ENCODE measurements at regions not wholly inside any gene's neighbourhood (a gene's known extent, or its start where the extent isn't known, plus 50 kb on each side); places are given as distances from the start of the nearest gene placed in this dataset.

GRCh38 chr6:33862536-33862935 lies 58.7 kb upstream of the MLN start:
- no peak for TF ChIP-seq TAF1 (IDR thresholded peaks at IDR 0.05; ENCODE audit: low read depth, low read length)
- no peak for TF ChIP-seq POLR2A (IDR thresholded peaks at IDR 0.05; ENCODE audit: low read depth, low read length)
- no peak for TF ChIP-seq POU2F2 (IDR thresholded peaks at IDR 0.05; ENCODE audit: low read depth, low read length)
- no peak for TF ChIP-seq PAX5 (IDR thresholded peaks at IDR 0.05; ENCODE audit: insufficient read depth, low read length, severe bottlenecking)
- TF ChIP-seq POLR2AphosphoS5 (IDR thresholded peaks at IDR 0.05; ENCODE audit: low read depth, low read length), result no peak
- no peak for TF ChIP-seq SPI1 (IDR thresholded peaks at IDR 0.05; ENCODE audit: low read depth, low read length)
- DNase-seq (ENCODE audit: insufficient read length, low spot score) (no peak), FAIRE-seq (no peak)

- DNase-seq (ENCODE audit: insufficient read length, low spot score) (no peak), FAIRE-seq (no peak)
- no peak for TF ChIP-seq SPI1 (IDR thresholded peaks at IDR 0.05; ENCODE audit: low read depth, low read length)
- TF ChIP-seq POLR2A (IDR thresholded peaks at IDR 0.05; ENCODE audit: low read depth, low read length), result no peak
- no peak for TF ChIP-seq POU2F2 (IDR thresholded peaks at IDR 0.05; ENCODE audit: low read depth, low read length)
- TF ChIP-seq POLR2AphosphoS5 (IDR thresholded peaks at IDR 0.05; ENCODE audit: low read depth, low read length), result no peak
- TF ChIP-seq PAX5 (IDR thresholded peaks at IDR 0.05; ENCODE audit: insufficient read depth, low read length, severe bottlenecking), result no peak
- no peak for TF ChIP-seq TAF1 (IDR thresholded peaks at IDR 0.05; ENCODE audit: low read depth, low read length)
Observed at GRCh38 chr6:33861722-33862121, 57.9 kb upstream of the MLN start.

DNA sequence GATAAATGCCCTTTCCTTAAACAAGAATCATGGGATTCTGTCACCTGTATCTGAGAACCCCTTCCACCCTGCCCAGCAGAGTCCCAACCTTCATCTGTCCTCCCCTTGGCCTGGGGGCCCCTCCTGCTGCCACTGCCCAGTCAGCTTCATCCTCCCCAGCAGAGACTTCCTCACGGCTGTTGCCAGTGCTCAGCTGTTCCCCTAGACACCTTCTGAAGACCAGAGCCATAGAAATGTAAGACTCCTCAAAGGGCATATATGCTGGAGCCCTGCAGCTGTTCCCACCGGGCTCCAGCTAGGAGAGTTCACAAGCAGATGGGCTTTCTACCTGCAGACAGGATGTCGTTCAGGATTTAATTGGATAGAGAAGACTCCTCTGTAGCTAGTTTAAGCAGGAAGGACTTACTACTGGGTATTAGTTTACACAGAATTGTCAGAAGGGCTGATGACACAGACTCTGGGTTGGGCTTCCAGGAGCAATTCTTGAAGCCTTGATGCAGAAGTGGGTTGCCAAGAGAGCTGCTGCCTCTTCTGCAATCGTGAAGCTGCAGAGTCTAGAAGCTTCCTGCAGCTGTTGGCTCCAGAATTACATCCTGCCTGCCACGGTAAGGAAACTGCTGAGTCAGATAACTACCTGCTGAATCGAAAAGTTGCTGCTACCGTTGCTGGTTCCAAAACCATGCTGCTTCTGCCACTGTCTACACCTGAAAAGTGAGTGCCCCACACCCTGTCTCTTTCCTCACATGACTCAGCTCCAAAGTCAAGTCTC lies 57.1 kb upstream of the MLN start:
- FAIRE-seq (no peak), DNase-seq (ENCODE audit: insufficient read length, low spot score) (no peak)
- TF ChIP-seq SPI1 (IDR thresholded peaks at IDR 0.05; ENCODE audit: low read depth, low read length), result no peak
- TF ChIP-seq TAF1 (IDR thresholded peaks at IDR 0.05; ENCODE audit: low read depth, low read length), result no peak
- no peak for TF ChIP-seq POLR2A (IDR thresholded peaks at IDR 0.05; ENCODE audit: low read depth, low read length)
- no peak for TF ChIP-seq POLR2AphosphoS5 (IDR thresholded peaks at IDR 0.05; ENCODE audit: low read depth, low read length)
- no peak for TF ChIP-seq PAX5 (IDR thresholded peaks at IDR 0.05; ENCODE audit: insufficient read depth, low read length, severe bottlenecking)
- TF ChIP-seq POU2F2 (IDR thresholded peaks at IDR 0.05; ENCODE audit: low read depth, low read length), result no peak

DNA sequence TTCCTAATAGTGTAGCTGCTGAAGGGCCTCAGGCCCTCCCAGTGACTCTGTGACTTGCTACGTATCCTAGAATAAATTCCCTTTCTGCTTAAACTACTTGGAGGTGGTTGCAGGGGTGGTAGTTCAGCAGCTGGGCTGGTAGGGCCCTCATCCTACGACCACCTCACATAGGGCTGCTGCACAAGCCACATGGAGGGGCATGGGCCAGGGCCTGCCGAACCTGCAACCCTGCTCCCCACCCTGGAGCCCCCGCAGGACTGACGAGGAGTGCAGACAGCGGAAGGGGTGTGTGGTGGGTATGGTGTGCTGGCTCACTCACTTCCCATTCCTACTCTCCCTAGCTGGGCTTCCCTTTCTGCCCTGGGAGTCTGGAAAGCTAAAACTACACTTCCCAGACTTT lies 56.2 kb upstream of the MLN start:
- TF ChIP-seq SPI1 (IDR thresholded peaks at IDR 0.05; ENCODE audit: low read depth, low read length) (no peak), PAX5 (IDR thresholded peaks at IDR 0.05; ENCODE audit: insufficient read depth, low read length, severe bottlenecking) (no peak), POLR2A (IDR thresholded peaks at IDR 0.05; ENCODE audit: low read depth, low read length) (no peak), POLR2AphosphoS5 (IDR thresholded peaks at IDR 0.05; ENCODE audit: low read depth, low read length) (no peak), POU2F2 (IDR thresholded peaks at IDR 0.05; ENCODE audit: low read depth, low read length) (no peak), TAF1 (IDR thresholded peaks at IDR 0.05; ENCODE audit: low read depth, low read length) (no peak)
- FAIRE-seq, result no peak
- DNase-seq (ENCODE audit: insufficient read length, low spot score), result no peak

- DNase-seq (ENCODE audit: insufficient read length, low spot score) (no peak), FAIRE-seq (no peak)
- TF ChIP-seq PAX5 (IDR thresholded peaks at IDR 0.05; ENCODE audit: insufficient read depth, low read length, severe bottlenecking) (no peak), TAF1 (IDR thresholded peaks at IDR 0.05; ENCODE audit: low read depth, low read length) (no peak), SPI1 (IDR thresholded peaks at IDR 0.05; ENCODE audit: low read depth, low read length) (no peak), POLR2A (IDR thresholded peaks at IDR 0.05; ENCODE audit: low read depth, low read length) (no peak), POU2F2 (IDR thresholded peaks at IDR 0.05; ENCODE audit: low read depth, low read length) (no peak), POLR2AphosphoS5 (IDR thresholded peaks at IDR 0.05; ENCODE audit: low read depth, low read length) (no peak)
Observed at GRCh38 chr6:33858804-33859505, 55.2 kb upstream of the MLN start.

DNA sequence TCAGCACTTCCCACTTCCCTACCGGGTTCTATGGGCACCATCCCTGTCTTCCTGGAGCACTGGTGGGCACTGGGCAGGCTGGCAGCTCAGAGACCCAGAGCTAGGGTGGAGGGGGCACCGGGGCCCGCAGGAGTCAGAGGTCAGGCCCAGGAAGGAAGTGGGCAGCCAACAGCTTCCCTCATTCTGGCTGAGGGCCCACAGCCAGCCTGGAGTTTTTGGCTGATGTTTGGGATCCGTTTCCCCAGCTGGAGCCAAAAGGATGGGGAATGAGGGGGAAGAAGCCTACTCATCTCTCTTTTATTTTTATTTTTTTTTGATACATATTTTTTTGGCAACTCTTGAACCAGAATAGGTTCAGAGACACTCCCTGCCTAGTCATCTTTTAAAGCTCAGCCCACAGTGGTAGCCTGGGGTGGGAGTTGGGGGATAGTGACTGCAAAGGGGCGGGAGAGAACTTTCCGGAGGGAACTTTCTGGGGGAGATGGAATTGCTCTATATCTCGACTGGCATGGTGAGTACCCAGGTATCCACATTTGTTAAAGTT lies 54.2 kb upstream of the MLN start:
- DNase-seq (ENCODE audit: insufficient read length, low spot score) (no peak), FAIRE-seq (no peak)

DNA sequence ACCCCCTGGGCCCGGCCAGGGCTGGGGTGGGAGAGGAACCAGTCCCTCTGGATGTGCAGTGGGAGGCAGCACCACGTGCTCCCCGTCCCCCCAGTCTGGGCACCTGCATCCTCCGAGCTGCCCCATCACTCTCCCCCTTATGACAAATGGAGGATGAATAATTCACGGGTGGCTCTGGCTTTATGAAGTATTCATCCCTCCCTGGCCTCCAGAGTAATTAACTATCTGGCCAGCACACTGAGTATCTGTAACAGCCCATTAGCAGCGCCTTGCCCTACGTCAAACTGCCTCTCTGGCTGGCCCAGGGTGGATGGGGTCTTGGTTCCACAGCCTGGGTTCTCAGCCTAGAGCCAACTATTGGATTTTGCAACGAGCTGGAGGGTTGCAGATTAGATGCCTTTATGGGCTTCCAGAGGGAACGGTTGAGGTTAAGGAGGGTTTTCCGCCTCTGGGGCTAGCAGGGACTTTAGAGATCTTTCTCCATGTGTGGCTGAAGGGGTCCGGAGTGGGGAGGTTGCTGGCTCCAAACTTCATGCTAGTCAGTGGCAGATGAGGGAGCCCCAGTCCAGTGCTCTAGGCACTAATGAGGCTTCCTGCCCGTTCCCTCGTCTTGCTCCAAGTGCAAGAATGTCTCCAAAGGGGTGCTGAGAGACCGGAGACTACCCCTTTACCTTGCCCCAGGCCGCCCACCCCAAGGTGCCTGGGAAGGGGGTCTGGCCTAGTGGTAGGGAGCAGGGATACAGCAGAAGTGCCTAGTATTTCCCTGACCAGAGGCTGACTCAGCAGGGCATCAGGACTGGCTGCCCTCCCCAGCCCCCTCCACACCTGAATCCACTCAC lies 53.5 kb upstream of the MLN start:
- no peak for TF ChIP-seq SPI1 (IDR thresholded peaks at IDR 0.05; ENCODE audit: low read depth, low read length)
- no peak for TF ChIP-seq POU2F2 (IDR thresholded peaks at IDR 0.05; ENCODE audit: low read depth, low read length)
- no peak for TF ChIP-seq PAX5 (IDR thresholded peaks at IDR 0.05; ENCODE audit: insufficient read depth, low read length, severe bottlenecking)
- no peak for TF ChIP-seq POLR2AphosphoS5 (IDR thresholded peaks at IDR 0.05; ENCODE audit: low read depth, low read length)
- TF ChIP-seq TAF1 (IDR thresholded peaks at IDR 0.05; ENCODE audit: low read depth, low read length), result no peak
- no peak for TF ChIP-seq POLR2A (IDR thresholded peaks at IDR 0.05; ENCODE audit: low read depth, low read length)
- DNase-seq (ENCODE audit: insufficient read length, low spot score) (no peak), FAIRE-seq (no peak)

More for the DNA sequence above, 54.2 kb upstream of the MLN start:
- TF ChIP-seq TAF1 (IDR thresholded peaks at IDR 0.05; ENCODE audit: low read depth, low read length) (no peak), SPI1 (IDR thresholded peaks at IDR 0.05; ENCODE audit: low read depth, low read length) (no peak), POLR2AphosphoS5 (IDR thresholded peaks at IDR 0.05; ENCODE audit: low read depth, low read length) (no peak), POU2F2 (IDR thresholded peaks at IDR 0.05; ENCODE audit: low read depth, low read length) (no peak), PAX5 (IDR thresholded peaks at IDR 0.05; ENCODE audit: insufficient read depth, low read length, severe bottlenecking) (no peak), POLR2A (IDR thresholded peaks at IDR 0.05; ENCODE audit: low read depth, low read length) (no peak)

DNA sequence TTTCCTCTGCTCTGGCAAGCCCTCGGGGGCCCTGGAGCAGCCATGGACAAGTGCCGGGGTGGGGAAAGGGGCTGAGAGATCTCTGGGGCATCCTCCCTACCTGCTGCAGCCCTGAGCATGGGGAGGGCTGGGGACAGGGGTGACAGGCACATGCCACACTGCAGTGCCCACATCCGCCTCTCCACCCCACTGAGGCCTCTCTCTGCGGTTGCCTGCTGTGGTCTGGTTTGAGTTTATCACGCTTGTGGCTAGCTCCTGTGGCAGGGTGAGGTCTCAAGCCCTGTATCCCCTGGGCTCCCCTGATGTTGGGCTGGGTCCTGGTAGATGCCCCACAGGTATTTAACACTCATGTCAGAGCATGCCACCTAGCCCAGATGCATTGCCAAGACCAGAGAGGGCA lies 52.9 kb upstream of the MLN start:
- TF ChIP-seq POLR2A (IDR thresholded peaks at IDR 0.05; ENCODE audit: low read depth, low read length) (no peak), PAX5 (IDR thresholded peaks at IDR 0.05; ENCODE audit: insufficient read depth, low read length, severe bottlenecking) (no peak), POU2F2 (IDR thresholded peaks at IDR 0.05; ENCODE audit: low read depth, low read length) (no peak), TAF1 (IDR thresholded peaks at IDR 0.05; ENCODE audit: low read depth, low read length) (no peak), SPI1 (IDR thresholded peaks at IDR 0.05; ENCODE audit: low read depth, low read length) (no peak), POLR2AphosphoS5 (IDR thresholded peaks at IDR 0.05; ENCODE audit: low read depth, low read length) (no peak)
- FAIRE-seq, result peak; percentile 92
- DNase-seq (ENCODE audit: insufficient read length, low spot score), result no peak
